Endothelial cell of umbilical vein (primary cell): ENCODE measurements at regions not wholly inside any gene's neighbourhood (a gene's known extent, or its start where the extent isn't known, plus 50 kb on each side); places are given as distances from the start of the nearest gene placed in this dataset.

Experiments used
- BruUV-seq: library from RNA; stranded (reverse); fragments of 400-500 nt; replicated peaks from 2 replicates; lab custom pipeline; 2021; lab: Mats Ljungman, UMichigan
- CTCF ChIA-PET: fragments of 300-600, 350-600 bp; sonication (Branson Sonifier 250); formaldehyde crosslinking; loops from one replicate; lab custom pipeline; 2021; ENCODE audit warnings: antibody characterized with exemption, inconsistent platforms; lab: Charles Lee
- POLR2A ChIA-PET: fragments of 300-600, 350-600 bp; sonication (Branson Sonifier 250); formaldehyde crosslinking; loops from one replicate; lab custom pipeline; 2021; ENCODE audit warnings: antibody characterized with exemption, inconsistent platforms; lab: Charles Lee
- DNase-seq: peaks from one replicate; pipeline ENCODE4 v3.0.0-alpha.2; 2011; ENCODE audit warnings: low read depth, low spot score
- FAIRE-seq: peaks from 2 replicates; lab custom pipeline; 2011; peaks lifted over from hg19 to GRCh38; lab: Jason Lieb, UNC
- H2AFZ ChIP-seq: 2 replicates; pipeline ENCODE4 v1.6.0; 2012; ENCODE audit warnings: low read depth, low read length, control low read depth, inconsistent platforms
- H3K27ac ChIP-seq: 2 replicates; pipeline ENCODE4 v1.5.1; 2011; ENCODE audit warnings: low read depth, mild to moderate bottlenecking, control low read depth, low read length, moderate library complexity; ENCODE audit not compliant: insufficient read depth
- H3K27me3 ChIP-seq, 2 experiments: 2 replicates each; pipeline versions ENCODE4 v1.6.0 to v1.6.1; 2011; ENCODE audit warnings: low read length in 2 of 2, mixed read lengths in 1 of 2; ENCODE audit not compliant: control insufficient read depth in 2 of 2, insufficient read depth in 2 of 2
- H3K36me3 ChIP-seq, 2 experiments: 2 replicates in 1 of 2; 3 replicates in 1 of 2; pipeline ENCODE4 v1.5.1; 2011; ENCODE audit warnings: low read length in 2 of 2, mild to moderate bottlenecking in 1 of 2, moderate library complexity in 1 of 2; ENCODE audit not compliant: control insufficient read depth in 2 of 2, insufficient read depth in 2 of 2; ENCODE audit errors: extremely low read depth in 1 of 2
- H3K4me1 ChIP-seq: 3 replicates; pipeline ENCODE4 v1.5.1; 2011; ENCODE audit warnings: mild to moderate bottlenecking, low read length; ENCODE audit not compliant: control insufficient read depth, insufficient read depth; ENCODE audit errors: extremely low read depth
- H3K4me2 ChIP-seq: 2 replicates; pipeline ENCODE4 v1.6.1; 2011; ENCODE audit warnings: low read length, control low read depth, mixed read lengths; ENCODE audit not compliant: insufficient read depth
- H3K4me3 ChIP-seq, 3 experiments: fragments of 200-600 bp in 1 of 3; sonication (generic), shearing (Covaris generic) in 1 of 3; replicated peaks in 1 of 3; 2 replicates each; pipeline ENCODE4 v1.5.1; 2011 to 2016; ENCODE audit warnings: control low read depth in 3 of 3, low read length in 3 of 3, mild to moderate bottlenecking in 2 of 3, inconsistent platforms in 1 of 3, low read depth in 1 of 3, moderate library complexity in 1 of 3; ENCODE audit not compliant: insufficient read depth in 1 of 3
- H3K79me2 ChIP-seq: 2 replicates; pipeline ENCODE4 v1.6.0; 2012; ENCODE audit warnings: low read length, inconsistent platforms; ENCODE audit not compliant: control insufficient read depth, insufficient read depth
- H3K9ac ChIP-seq: replicated peaks from 2 replicates; pipeline ENCODE3; 2011; ENCODE audit warnings: low read length, control low read depth; ENCODE audit not compliant: insufficient read depth; ENCODE audit errors: extremely low read depth
- H3K9me1 ChIP-seq: replicated peaks from 3 replicates; pipeline ENCODE4 v1.6.0; 2011; ENCODE audit warnings: mild to moderate bottlenecking, low read length; ENCODE audit not compliant: control insufficient read depth, insufficient read depth; ENCODE audit errors: extremely low read depth
- H3K9me3 ChIP-seq: replicated peaks from 2 replicates; pipeline ENCODE4 v1.5.1; 2012; ENCODE audit warnings: low read length, inconsistent platforms; ENCODE audit not compliant: control insufficient read depth, insufficient read depth
- H4K20me1 ChIP-seq: replicated peaks from 2 replicates; pipeline ENCODE3; 2011; ENCODE audit warnings: mild to moderate bottlenecking, low read length; ENCODE audit not compliant: control insufficient read depth, insufficient read depth; ENCODE audit errors: extremely low read depth
- EZH2 ChIP-seq: IDR thresholded peaks from 2 replicates; pipeline ENCODE4 v1.6.1; 2012; ENCODE audit warnings: borderline replicate concordance, low read depth, mild to moderate bottlenecking, moderate library complexity, low read length, inconsistent platforms; ENCODE audit not compliant: severe bottlenecking
- FOS ChIP-seq: IDR thresholded peaks from 2 replicates; pipeline ENCODE4 v1.6.1; 2011; ENCODE audit warnings: mild to moderate bottlenecking, low read length, moderate library complexity, borderline replicate concordance; ENCODE audit not compliant: insufficient read depth
- GATA2 ChIP-seq: IDR thresholded peaks from 2 replicates; pipeline ENCODE4 v1.7.0; 2011; ENCODE audit warnings: low read depth, mild to moderate bottlenecking, moderate library complexity, mixed read lengths, low read length; ENCODE audit not compliant: insufficient read length, insufficient read depth
- MAX ChIP-seq: IDR thresholded peaks from 2 replicates; pipeline ENCODE4 v1.6.1; 2011; ENCODE audit not compliant: insufficient read depth, insufficient read length
- MYC ChIP-seq: IDR thresholded peaks from one replicate; pipeline ENCODE4 v1.6.1; 2011; ENCODE audit warnings: mild to moderate bottlenecking, low read depth, low read length
- POLR2AphosphoS5 ChIP-seq: IDR thresholded peaks from 2 replicates; pipeline ENCODE4 v1.6.1; 2012; ENCODE audit warnings: low read depth, mild to moderate bottlenecking, control low read depth, low read length, moderate library complexity; ENCODE audit not compliant: insufficient read depth
- dilution Hi-C: fragments of 300-500 bp; cut with MboI; formaldehyde crosslinking; loops from one replicate; pipeline ENCODE4 v1.15.0; 2019; ENCODE audit warnings: low sequenced_read_pairs; ENCODE audit not compliant: extremely low pct_ligation_motif_present
- intact Hi-C: fragments of 100-400 bp; cut with micrococcal nuclease; formaldehyde crosslinking; loops from one replicate; pipeline ENCODE4 v1.10.0; 2022

- Histone ChIP-seq H3K79me2 (no peaks in the 10 kb centered on the region), H3K9me1 (no peaks in the 10 kb centered on the region), H3K9ac (no peak overlapping the region), H3K4me1 (no peaks in the 10 kb centered on the region), H3K36me3 (no peaks in the 10 kb centered on the region), H4K20me1 (no peaks in the 10 kb centered on the region), H3K4me2 (no peak overlapping the region), H3K9me3 (no peaks in the 10 kb centered on the region), H2AFZ (no peak overlapping the region), H3K27ac (no peak overlapping the region), H3K27me3 (peaks cover 2 to 4% of the 10 kb centered on the region in 2 experiments), H3K4me3 (no peak overlapping the region)
- intact Hi-C loops (no loop called here), dilution Hi-C loops (no loop called here)
- no TSS peak for BruUV-seq
- TF ChIP-seq GATA2 (no peak), POLR2AphosphoS5 (no peak), EZH2 (no peak), FOS (no peak), MYC (no peak), MAX (no peak)
- CTCF ChIA-PET, result interaction anchor here (0.8 to 1.4 kb wide), 3 partner anchors 14 to 1023 kb away, joined by 3 to 4 read pairs (median 3); no protein-coding TSS in a partner anchor
- FAIRE-seq, result no peak
- DNase-seq, result no peak
- POLR2A ChIA-PET, result no interaction called here
These were observed 68.1 kb downstream of the BMP2 start for GRCh38 chr20:6835609-6836008.

- no peak overlapping the region for H2AFZ ChIP-seq
- intact Hi-C loops (no loop called here), dilution Hi-C loops (no loop called here)
- no peak for DNase-seq
- ChIA-PET CTCF (interaction anchor here (1.3 to 1.4 kb wide), 2 partner anchors 449 to 1022 kb away, joined by 4 read pairs; no protein-coding TSS in a partner anchor), POLR2A (no interaction called here)
- H3K27me3 ChIP-seq, result peaks cover 3 to 4% of the 10 kb centered on the region in 2 experiments
- H3K4me3 ChIP-seq, result no peak overlapping the region
- no peaks in the 10 kb centered on the region for H3K36me3 ChIP-seq
- no peaks in the 10 kb centered on the region for H3K79me2 ChIP-seq
- no peaks in the 10 kb centered on the region for H3K9me1 ChIP-seq
- TF ChIP-seq POLR2AphosphoS5, result no peak
- H4K20me1 ChIP-seq, result no peaks in the 10 kb centered on the region
- H3K9ac ChIP-seq, result no peak overlapping the region
- H3K4me1 ChIP-seq, result no peaks in the 10 kb centered on the region
- FAIRE-seq, result no peak
- no TSS peak for BruUV-seq
- no peak overlapping the region for H3K27ac ChIP-seq
- no peaks in the 10 kb centered on the region for H3K9me3 ChIP-seq
- H3K4me2 ChIP-seq, result no peak overlapping the region
These were observed 69.4 kb downstream of the BMP2 start for GRCh38 chr20:6836821-6837374.
